Gastrocnemius medialis (tissue), 4 donors: ENCODE measurements at regions not wholly inside any gene's neighbourhood (a gene's known extent, or its start where the extent isn't known, plus 50 kb on each side); places are given as distances from the start of the nearest gene placed in this dataset.

Experiments
- ATAC-seq, 2 donors: fragments of 150-250 bp; one replicate each; pipeline ENCODE4 v1.9.1; 2016
- DNase-seq, 2 donors: peaks; one replicate each; pipeline ENCODE4 v3.0.0-alpha.2; 2019
- H3K27ac ChIP-seq, 4 donors: fragments of 200-600 bp; sonication (generic); 1 replicate in 1 of 4; 2 replicates in 3 of 4; pipeline ENCODE4 v1.5.1; 2016 to 2018; ENCODE audit warnings: mild to moderate bottlenecking in 2 of 4, moderate library complexity in 1 of 4
- H3K27me3 ChIP-seq, 3 donors: fragments of 200-600 bp; sonication (generic) in 2 of 3; 1 replicate in 1 of 3; 2 replicates in 2 of 3; pipeline versions ENCODE4 v1.5.1 to v1.6.0; 2016 to 2019; ENCODE audit warnings: mild to moderate bottlenecking in 1 of 3, moderate library complexity in 1 of 3
- H3K36me3 ChIP-seq, 2 donors: fragments of 200-600 bp; sonication (generic) in 1 of 2; one replicate each; pipeline ENCODE4 v1.5.1; 2017 to 2018
- H3K4me1 ChIP-seq, 2 donors: fragments of 200-600 bp; sonication (generic) in 1 of 2; one replicate each; pipeline ENCODE4 v1.5.1; 2016 to 2017; ENCODE audit warnings: mild to moderate bottlenecking in 2 of 2
- H3K4me3 ChIP-seq, 4 donors: fragments of 200-600 bp; sonication (generic) in 3 of 4; 1 replicate in 1 of 4; 2 replicates in 3 of 4; pipeline ENCODE4 v1.5.1; 2016 to 2019; ENCODE audit warnings: mild to moderate bottlenecking in 2 of 4
- H3K9me3 ChIP-seq, 3 donors: fragments of 200-600 bp; sonication (generic) in 2 of 3; 1 replicate in 1 of 3; 2 replicates in 2 of 3; pipeline ENCODE4 v1.5.1; 2016 to 2019
- CTCF ChIP-seq, 5 experiments: fragments of 450-650 bp in 3 of 5; fragments of 200-600 bp in 2 of 5; sonication (generic) in 2 of 5; IDR thresholded peaks in 4 of 5; conservative IDR thresholded peaks in 1 of 5; 1 replicate in 4 of 5; 2 replicates in 1 of 5; pipeline ENCODE4 v1.5.1; 2016 to 2019; ENCODE audit warnings: antibody characterized with exemption in 5 of 5, mild to moderate bottlenecking in 3 of 5, moderate library complexity in 3 of 5
- POLR2A ChIP-seq, 2 donors: fragments of 450-650 bp; IDR thresholded peaks; one replicate each; pipeline ENCODE4 v1.6.1; 2017; ENCODE audit warnings: antibody characterized with exemption in 2 of 2, mild to moderate bottlenecking in 2 of 2, moderate library complexity in 2 of 2
- in situ Hi-C, 4 donors: fragments of 200-750 bp; cut with MboI; loops; one replicate each; pipeline versions ENCODE4 v1.15.0 to v1.8.0; 2017; ENCODE audit warnings: low sequenced_read_pairs in 4 of 4
- intact Hi-C: fragments of 100-400 bp; cut with DNase I; formaldehyde crosslinking; loops from one replicate; pipeline ENCODE4 v1.15.1; 2023; ENCODE audit warnings: low total_unique reads

GRCh38 chr2:160876765-160877164 is 283.5 kb upstream of the TANK start:
- no peak overlapping the region for H3K27ac ChIP-seq
- H3K36me3 ChIP-seq = no peaks in the 10 kb centered on the region
- H3K27me3 ChIP-seq = no peaks in the 10 kb centered on the region
- in situ Hi-C loops (no loop called here), intact Hi-C loops (no loop called here)
- no peak overlapping the region for H3K4me3 ChIP-seq
- DNase-seq (no peak), ATAC-seq (no peak)
- H3K9me3 ChIP-seq = no peaks in the 10 kb centered on the region
- no peak for TF ChIP-seq POLR2A (IDR thresholded peaks at IDR 0.05)
- TF ChIP-seq CTCF (IDR thresholded peaks at IDR 0.05 in 4 of 5, conservative IDR thresholded peaks at IDR 0.05 in 1 of 5) = no peak
- no peaks in the 10 kb centered on the region for H3K4me1 ChIP-seq

GRCh38 chr2:160878618-160879017 is 281.6 kb upstream of the TANK start:
- Histone ChIP-seq H3K4me3 (no peak overlapping the region), H3K9me3 (no peaks in the 10 kb centered on the region), H3K27ac (no peak overlapping the region), H3K36me3 (no peaks in the 10 kb centered on the region), H3K27me3 (no peaks in the 10 kb centered on the region), H3K4me1 (no peaks in the 10 kb centered on the region)
- DNase-seq = no peak
- intact Hi-C loops (no loop called here), in situ Hi-C loops (no loop called here)
- no peak for ATAC-seq
- TF ChIP-seq CTCF (IDR thresholded peaks at IDR 0.05 in 4 of 5, conservative IDR thresholded peaks at IDR 0.05 in 1 of 5) = no peak
- no peak for TF ChIP-seq POLR2A (IDR thresholded peaks at IDR 0.05)

- in situ Hi-C loops = no loop called here
- TF ChIP-seq POLR2A (IDR thresholded peaks at IDR 0.05) (no peak), CTCF (IDR thresholded peaks at IDR 0.05 in 4 of 5, conservative IDR thresholded peaks at IDR 0.05 in 1 of 5) (no peak)
- intact Hi-C loops = no loop called here
- DNase-seq = no peak
- H3K27me3 ChIP-seq = no peaks in the 10 kb centered on the region
- H3K27ac ChIP-seq = no peak overlapping the region
- no peaks in the 10 kb centered on the region for H3K9me3 ChIP-seq
- no peaks in the 10 kb centered on the region for H3K36me3 ChIP-seq
- no peaks in the 10 kb centered on the region for H3K4me1 ChIP-seq
- no peak for ATAC-seq
- H3K4me3 ChIP-seq = no peak overlapping the region
Measured at GRCh38 chr2:160882906-160883305, 277.3 kb upstream of the TANK start.

GRCh38 chr2:160884056-160884455 is 276.2 kb upstream of the TANK start:
- H3K9me3 ChIP-seq = no peaks in the 10 kb centered on the region
- intact Hi-C loops (no loop called here), in situ Hi-C loops (no loop called here)
- H3K36me3 ChIP-seq = no peaks in the 10 kb centered on the region
- no peak overlapping the region for H3K27ac ChIP-seq
- H3K27me3 ChIP-seq = no peaks in the 10 kb centered on the region
- no peak for DNase-seq
- TF ChIP-seq POLR2A (IDR thresholded peaks at IDR 0.05) (no peak), CTCF (IDR thresholded peaks at IDR 0.05 in 4 of 5, conservative IDR thresholded peaks at IDR 0.05 in 1 of 5) (no peak)
- H3K4me3 ChIP-seq = no peak overlapping the region
- no peak for ATAC-seq
- no peaks in the 10 kb centered on the region for H3K4me1 ChIP-seq

GRCh38 chr2:160889439-160890170 is 270.6 kb upstream of the TANK start:
- TF ChIP-seq POLR2A (IDR thresholded peaks at IDR 0.05) = no peak
- no peak for TF ChIP-seq CTCF (IDR thresholded peaks at IDR 0.05 in 4 of 5, conservative IDR thresholded peaks at IDR 0.05 in 1 of 5)
- H3K27ac ChIP-seq = no peak overlapping the region
- no peak for DNase-seq
- no peak overlapping the region for H3K4me3 ChIP-seq
- in situ Hi-C loops (no loop called here), intact Hi-C loops (no loop called here)
- no peaks in the 10 kb centered on the region for H3K36me3 ChIP-seq
- no peaks in the 10 kb centered on the region for H3K9me3 ChIP-seq
- ATAC-seq = no peak
- H3K27me3 ChIP-seq = no peaks in the 10 kb centered on the region
- H3K4me1 ChIP-seq = no peaks in the 10 kb centered on the region
